Ishikawa (cell line): ENCODE measurements at regions not wholly inside any gene's neighbourhood (a gene's known extent, or its start where the extent isn't known, plus 50 kb on each side); places are given as distances from the start of the nearest gene placed in this dataset.

Experiments used
- CEBPB ChIP-seq: IDR thresholded peaks from 2 replicates; pipeline ENCODE4 v1.6.1; 2012
- CREB1 ChIP-seq: IDR thresholded peaks from 2 replicates; pipeline ENCODE4 v1.6.1; 2012; ENCODE audit warnings: low read depth
- EGR1 ChIP-seq: IDR thresholded peaks from 2 replicates; pipeline ENCODE4 v1.6.1; 2012
- EP300 ChIP-seq: IDR thresholded peaks from 2 replicates; pipeline ENCODE4 v1.6.1; 2012; ENCODE audit warnings: borderline replicate concordance
- FOXM1 ChIP-seq: IDR thresholded peaks from 2 replicates; pipeline ENCODE4 v1.6.1; 2012; ENCODE audit warnings: low read depth, borderline replicate concordance
- NFIC ChIP-seq: IDR thresholded peaks from 2 replicates; pipeline ENCODE4 v1.6.1; 2012
- RAD21 ChIP-seq: IDR thresholded peaks from 2 replicates; pipeline ENCODE4 v1.6.1; 2012; ENCODE audit warnings: low read depth
- REST ChIP-seq: IDR thresholded peaks from 2 replicates; pipeline ENCODE4 v1.6.1; 2012; ENCODE audit warnings: low read depth, mild to moderate bottlenecking
- TAF1 ChIP-seq: IDR thresholded peaks from 2 replicates; pipeline ENCODE4 v1.6.1; 2012; ENCODE audit warnings: low read depth, mild to moderate bottlenecking
- TCF12 ChIP-seq: IDR thresholded peaks from 2 replicates; pipeline ENCODE4 v1.6.1; 2012; ENCODE audit warnings: low read depth
- TEAD4 ChIP-seq: IDR thresholded peaks from 2 replicates; pipeline ENCODE4 v1.6.1; 2012
- YY1 ChIP-seq: IDR thresholded peaks from 2 replicates; pipeline ENCODE4 v1.6.1; 2012; ENCODE audit warnings: low read depth
- ZBTB7A ChIP-seq: IDR thresholded peaks from 2 replicates; pipeline ENCODE4 v1.6.1; 2012; ENCODE audit warnings: low read depth
- TF ChIP-seq, protein P1 (sequence below): IDR thresholded peaks from 2 replicates; pipeline ENCODE4 v1.6.1; 2012
- TF ChIP-seq, protein P2 (sequence below): IDR thresholded peaks from 2 replicates; pipeline ENCODE4 v1.6.1; 2012

DNA sequence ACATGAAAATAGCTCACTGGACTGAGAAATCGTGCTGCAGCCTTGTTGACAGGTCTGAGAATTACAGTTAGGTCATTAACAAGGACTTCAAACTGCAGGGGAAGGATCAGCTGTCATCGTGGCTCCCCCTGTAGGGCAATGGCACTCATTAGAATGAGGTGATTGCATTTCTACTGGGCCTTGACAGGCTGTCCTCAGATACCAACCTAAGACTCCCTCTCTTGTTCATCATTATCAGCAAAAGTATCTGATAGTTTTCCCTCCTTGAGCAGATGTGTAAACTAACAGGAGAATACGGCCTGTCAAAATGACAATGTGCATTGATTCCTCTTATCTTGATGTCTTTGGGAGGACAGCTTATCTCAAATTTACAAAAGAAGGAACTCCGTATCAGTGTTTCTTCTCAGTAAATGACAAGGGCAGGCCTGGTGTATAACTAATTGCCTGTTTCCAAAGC lies 648.5 kb upstream of the LRRN3 start:
- no peak for TF ChIP-seq EP300
- TF ChIP-seq, protein P1, sequence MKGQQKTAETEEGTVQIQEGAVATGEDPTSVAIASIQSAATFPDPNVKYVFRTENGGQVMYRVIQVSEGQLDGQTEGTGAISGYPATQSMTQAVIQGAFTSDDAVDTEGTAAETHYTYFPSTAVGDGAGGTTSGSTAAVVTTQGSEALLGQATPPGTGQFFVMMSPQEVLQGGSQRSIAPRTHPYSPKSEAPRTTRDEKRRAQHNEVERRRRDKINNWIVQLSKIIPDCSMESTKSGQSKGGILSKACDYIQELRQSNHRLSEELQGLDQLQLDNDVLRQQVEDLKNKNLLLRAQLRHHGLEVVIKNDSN = no peak
- TF ChIP-seq YY1 = no peak
- TF ChIP-seq EGR1 = no peak
- TF ChIP-seq CREB1 = no peak
- no peak for TF ChIP-seq TAF1
- TF ChIP-seq, protein P2, sequence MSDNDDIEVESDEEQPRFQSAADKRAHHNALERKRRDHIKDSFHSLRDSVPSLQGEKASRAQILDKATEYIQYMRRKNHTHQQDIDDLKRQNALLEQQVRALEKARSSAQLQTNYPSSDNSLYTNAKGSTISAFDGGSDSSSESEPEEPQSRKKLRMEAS = no peak; the same call in 1 of the 2 replicates
- peak; percentile 16; the same call in 1 of the 2 replicates for TF ChIP-seq TEAD4
- TF ChIP-seq NFIC = no peak
- TF ChIP-seq ZBTB7A = no peak
- TF ChIP-seq RAD21 = peak; percentile 97
- TF ChIP-seq REST = no peak

DNA sequence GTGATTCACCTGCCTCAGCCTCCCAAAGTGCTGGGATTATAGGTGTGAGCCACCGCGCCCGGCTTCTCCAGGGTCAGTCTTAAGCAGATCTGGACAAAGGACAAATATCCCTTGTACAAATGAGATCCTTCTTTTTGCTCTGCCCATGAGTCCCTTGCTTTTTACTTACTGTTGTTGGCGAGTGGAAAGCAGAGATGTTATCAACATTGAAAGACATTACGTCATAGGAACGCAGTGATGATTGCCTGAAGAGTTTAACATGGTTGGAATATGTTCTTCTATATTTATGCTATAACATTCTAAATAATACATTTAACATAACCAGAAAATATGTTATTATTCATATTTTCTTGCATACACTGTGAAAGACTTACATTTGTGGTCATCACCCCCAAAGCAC lies 644.3 kb upstream of the LRRN3 start:
- TF ChIP-seq TCF12 = no peak
- TF ChIP-seq, protein P1 = no peak
- TF ChIP-seq REST = no peak
- no peak for TF ChIP-seq CREB1
- TF ChIP-seq, protein P2 = no peak
- TF ChIP-seq NFIC = no peak
- TF ChIP-seq YY1 = no peak
- TF ChIP-seq CEBPB = no peak
- TF ChIP-seq FOXM1 = no peak
- TF ChIP-seq ZBTB7A = no peak

DNA sequence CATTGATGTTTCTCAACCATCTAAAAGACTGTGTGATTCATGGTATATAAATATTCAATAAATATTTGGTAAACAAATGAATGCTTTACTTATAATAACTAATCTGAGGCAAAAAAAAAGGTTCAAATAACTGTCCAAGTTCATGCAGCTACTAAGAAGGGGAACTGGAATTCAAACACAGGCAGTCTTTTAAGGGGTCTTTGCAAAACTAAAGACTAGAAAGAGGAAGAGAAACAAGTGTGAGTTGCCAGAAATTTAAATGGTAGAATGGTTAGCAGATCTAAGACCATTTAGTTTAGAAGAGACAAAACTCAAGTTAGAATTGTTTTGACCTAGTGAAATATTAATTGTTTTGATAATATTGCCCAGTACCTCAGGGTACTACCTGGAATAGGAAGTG lies 642.0 kb upstream of the LRRN3 start:
- TF ChIP-seq CEBPB (no peak), FOXM1 (no peak)
- TF ChIP-seq, protein P1 = no peak

DNA sequence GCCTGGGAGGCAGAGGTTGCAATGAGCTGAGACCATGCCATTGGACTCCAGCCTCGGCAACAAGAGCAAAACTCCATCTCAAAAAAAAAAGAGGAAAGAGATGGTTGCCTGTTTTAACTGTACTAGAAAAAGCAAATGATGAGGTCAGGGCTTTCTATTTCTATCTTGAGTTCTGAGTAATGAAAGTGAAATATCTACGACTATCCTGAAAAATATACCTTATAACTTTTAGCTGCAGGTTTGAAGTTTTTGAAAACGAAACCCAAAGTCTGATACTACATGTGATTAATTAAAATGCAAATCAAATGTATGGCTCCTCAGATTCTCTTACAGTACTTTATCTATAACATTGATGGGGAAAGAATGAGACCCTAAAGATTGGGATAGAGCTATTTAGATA lies 636.2 kb upstream of the LRRN3 start:
- no peak for TF ChIP-seq ZBTB7A
- TF ChIP-seq TEAD4 = no peak
- TF ChIP-seq TCF12 = no peak
- TF ChIP-seq TAF1 = no peak
- TF ChIP-seq FOXM1 = no peak
- TF ChIP-seq EP300 = no peak
- TF ChIP-seq YY1 = no peak

DNA sequence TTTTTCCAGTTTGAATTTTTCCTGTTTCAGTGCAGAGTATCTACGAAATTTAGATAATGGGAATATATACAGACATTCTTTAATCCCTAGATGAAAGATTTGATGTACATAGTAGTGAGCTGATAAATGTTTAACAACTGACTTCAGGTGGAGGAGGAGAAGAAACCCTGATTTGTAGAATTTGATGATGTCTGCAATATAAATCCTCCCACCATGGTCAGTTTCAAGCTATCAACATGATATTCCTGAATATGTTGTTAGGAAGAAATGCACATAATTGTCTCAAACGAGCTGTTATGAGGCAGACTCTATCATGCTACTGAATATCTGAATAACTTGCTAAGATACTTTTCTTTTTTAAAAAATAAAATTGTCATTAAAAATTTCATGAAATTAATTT lies 629.3 kb upstream of the LRRN3 start:
- TF ChIP-seq TCF12 = no peak
- no peak for TF ChIP-seq YY1
- no peak for TF ChIP-seq RAD21
- no peak for TF ChIP-seq NFIC
- no peak for TF ChIP-seq EGR1
- TF ChIP-seq CREB1 = no peak

- no peak for TF ChIP-seq TAF1
- no peak for TF ChIP-seq CEBPB
- TF ChIP-seq CREB1 = no peak
- TF ChIP-seq REST = no peak
- TF ChIP-seq EP300 = no peak
- no peak for TF ChIP-seq NFIC
- TF ChIP-seq TCF12 = no peak
- TF ChIP-seq FOXM1 = no peak
- no peak for TF ChIP-seq ZBTB7A
- TF ChIP-seq TEAD4 = no peak
- TF ChIP-seq EGR1 = no peak
- TF ChIP-seq, protein P1 = no peak
- TF ChIP-seq, protein P2 = no peak
- TF ChIP-seq YY1 = no peak
These were observed 620.5 kb upstream of the LRRN3 start for GRCh38 chr7:110470420-110470819.
